WI38 (cell line): ENCODE measurements at regions not wholly inside any gene's neighbourhood (a gene's known extent, or its start where the extent isn't known, plus 50 kb on each side); places are given as distances from the start of the nearest gene placed in this dataset.

Source experiments
- H3K4me3 ChIP-seq: 2 replicates; pipeline ENCODE4 v1.5.1; 2011; ENCODE audit warnings: low read depth, mild to moderate bottlenecking, control low read depth, low read length
- TF ChIP-seq, protein P1 (sequence below): IDR thresholded peaks from 2 replicates; pipeline ENCODE4 v1.5.1; 2012; ENCODE audit warnings: low read depth, mild to moderate bottlenecking, control low read depth, low read length

DNA sequence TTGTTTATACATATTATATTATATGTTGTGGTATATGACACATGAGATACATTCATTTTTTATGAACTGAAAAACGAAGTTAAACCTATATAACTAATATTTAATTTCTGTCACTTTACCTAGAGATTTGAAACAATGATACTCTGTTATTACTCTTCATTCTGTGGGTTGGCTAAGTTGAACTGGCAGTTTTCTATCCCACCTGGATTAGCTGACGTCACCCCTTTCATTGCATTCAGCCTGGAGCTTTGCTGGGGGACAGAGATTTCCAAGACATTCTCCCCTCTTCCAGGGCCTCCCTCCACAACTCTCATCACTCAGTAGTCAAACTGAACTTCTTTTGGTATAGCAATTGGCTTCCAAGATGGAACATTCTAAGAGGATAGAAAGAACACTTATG lies 309.2 kb upstream of the SATB1 start:
- TF ChIP-seq, protein P1, sequence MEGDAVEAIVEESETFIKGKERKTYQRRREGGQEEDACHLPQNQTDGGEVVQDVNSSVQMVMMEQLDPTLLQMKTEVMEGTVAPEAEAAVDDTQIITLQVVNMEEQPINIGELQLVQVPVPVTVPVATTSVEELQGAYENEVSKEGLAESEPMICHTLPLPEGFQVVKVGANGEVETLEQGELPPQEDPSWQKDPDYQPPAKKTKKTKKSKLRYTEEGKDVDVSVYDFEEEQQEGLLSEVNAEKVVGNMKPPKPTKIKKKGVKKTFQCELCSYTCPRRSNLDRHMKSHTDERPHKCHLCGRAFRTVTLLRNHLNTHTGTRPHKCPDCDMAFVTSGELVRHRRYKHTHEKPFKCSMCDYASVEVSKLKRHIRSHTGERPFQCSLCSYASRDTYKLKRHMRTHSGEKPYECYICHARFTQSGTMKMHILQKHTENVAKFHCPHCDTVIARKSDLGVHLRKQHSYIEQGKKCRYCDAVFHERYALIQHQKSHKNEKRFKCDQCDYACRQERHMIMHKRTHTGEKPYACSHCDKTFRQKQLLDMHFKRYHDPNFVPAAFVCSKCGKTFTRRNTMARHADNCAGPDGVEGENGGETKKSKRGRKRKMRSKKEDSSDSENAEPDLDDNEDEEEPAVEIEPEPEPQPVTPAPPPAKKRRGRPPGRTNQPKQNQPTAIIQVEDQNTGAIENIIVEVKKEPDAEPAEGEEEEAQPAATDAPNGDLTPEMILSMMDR: no peak
- no peak overlapping the region for H3K4me3 ChIP-seq

DNA sequence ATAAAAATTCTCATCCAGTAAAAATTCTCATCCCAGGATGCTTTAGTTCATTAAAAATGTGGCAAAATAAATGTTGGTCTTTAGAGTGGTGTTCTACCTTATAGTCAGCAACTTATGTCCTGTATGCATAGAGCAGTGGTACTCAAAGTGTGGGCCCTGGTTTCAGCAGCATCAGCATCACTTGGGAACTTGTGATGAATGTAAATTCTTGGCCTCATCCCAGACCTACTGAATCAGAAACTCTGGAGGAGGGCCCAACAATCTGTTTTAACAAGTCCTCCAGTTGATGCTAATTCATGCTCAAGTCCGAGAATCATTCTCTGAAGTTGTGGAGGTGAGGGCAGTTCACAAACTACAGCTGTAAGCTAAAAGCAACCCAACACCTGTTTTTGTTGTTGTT lies 307.3 kb upstream of the SATB1 start:
- no peak overlapping the region for H3K4me3 ChIP-seq
- TF ChIP-seq, protein P1: no peak

DNA sequence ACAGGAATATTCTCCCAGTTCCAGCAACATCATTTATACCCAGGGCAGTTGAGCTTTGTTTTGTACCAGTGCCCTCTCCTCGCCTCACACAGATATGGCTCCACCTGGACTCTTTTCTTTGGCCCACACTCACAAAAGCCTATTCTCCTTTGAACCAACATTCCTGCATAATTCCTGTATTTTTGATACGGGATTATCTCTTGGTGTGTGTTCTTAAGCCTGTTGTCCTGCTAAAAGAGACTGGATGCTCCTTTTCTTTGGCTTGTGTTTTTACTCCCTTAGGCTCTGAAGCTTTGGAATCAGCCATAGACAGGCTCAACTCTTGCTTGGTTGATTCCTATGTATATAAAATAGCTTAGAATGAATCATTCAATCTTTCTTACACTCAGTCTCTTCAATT lies 305.4 kb upstream of the SATB1 start:
- no peak overlapping the region for H3K4me3 ChIP-seq
- TF ChIP-seq, protein P1: no peak

DNA sequence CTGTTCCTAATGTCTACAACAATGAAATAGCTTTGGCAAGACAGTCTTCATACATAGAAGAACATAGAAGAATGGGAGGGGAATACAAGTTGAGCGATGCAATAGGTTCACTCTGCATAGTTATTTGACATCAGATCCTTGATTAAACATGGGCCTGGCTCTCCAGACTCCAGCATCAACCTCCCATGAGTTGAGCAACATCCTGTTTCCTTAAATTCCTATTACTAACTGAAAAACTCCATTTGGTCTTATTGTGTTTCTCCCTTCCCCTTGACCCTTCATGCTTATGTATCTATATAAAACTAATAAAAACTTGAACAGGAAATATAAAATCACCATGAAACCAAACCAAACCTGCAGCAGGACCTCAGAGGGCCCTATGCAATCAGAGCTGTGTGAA lies 304.5 kb upstream of the SATB1 start:
- TF ChIP-seq, protein P1: no peak
- H3K4me3 ChIP-seq: no peak overlapping the region

- TF ChIP-seq, protein P1: no peak
- H3K4me3 ChIP-seq: no peak overlapping the region
These were observed 300.7 kb upstream of the SATB1 start for GRCh38 chr3:18725668-18726407.

DNA sequence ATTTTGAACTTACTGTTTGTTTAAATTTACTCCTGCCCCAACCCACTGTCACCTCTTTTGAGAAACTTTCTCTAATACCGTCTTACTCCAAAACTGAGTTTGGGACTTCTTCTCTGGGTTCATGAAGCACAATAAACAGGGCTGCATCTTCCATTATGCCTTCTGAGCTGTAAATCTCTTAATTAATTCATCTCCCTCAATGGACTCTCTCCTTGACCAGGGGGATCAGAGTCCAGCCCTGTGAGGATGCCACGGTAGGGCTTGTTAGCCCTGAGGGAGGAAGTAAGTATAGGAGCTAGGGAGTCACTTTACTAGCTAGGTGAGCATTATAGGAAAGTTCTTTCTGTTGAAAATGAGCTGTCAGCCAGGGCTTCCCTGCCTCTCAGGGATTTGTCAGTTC lies 299.3 kb upstream of the SATB1 start:
- no peak overlapping the region for H3K4me3 ChIP-seq

GRCh38 chr3:18723206-18723810 lies 298.2 kb upstream of the SATB1 start:
- H3K4me3 ChIP-seq: no peak overlapping the region
- TF ChIP-seq, protein P1: no peak

More for the DNA sequence above, 299.3 kb upstream of the SATB1 start:
- TF ChIP-seq, protein P1: no peak
